Activated B cell treated with CpG ODN at 0.5 μM for 24 hours (primary cell): ENCODE measurements at regions not wholly inside any gene's neighbourhood (a gene's known extent, or its start where the extent isn't known, plus 50 kb on each side); places are given as distances from the start of the nearest gene placed in this dataset.

Experiments
- ATAC-seq: fragments of 200-7000 bp; cut with Tn5 transposase; one replicate; pipeline ENCODE4 v1.10.0; 2021; ENCODE audit warnings: low read depth, mild to moderate bottlenecking, moderate library complexity
- CTCF ChIA-PET: fragments of 350-600 bp; sonication (Branson Sonifier 250); formaldehyde crosslinking; loops from one replicate; lab custom pipeline; 2021; ENCODE audit warnings: antibody characterized with exemption; lab: Charles Lee
- POLR2A ChIA-PET: fragments of 350-600 bp; sonication (Branson Sonifier 250); formaldehyde crosslinking; loops from one replicate; lab custom pipeline; 2021; ENCODE audit warnings: antibody characterized with exemption; lab: Charles Lee
- DNase-seq: peaks from one replicate; pipeline ENCODE4 v3.0.0; 2022
- H3K27ac Mint-ChIP-seq: one replicate; pipeline ENCODE4 v1.8.0; 2020; ENCODE audit warnings: mixed read lengths
- H3K27me3 Mint-ChIP-seq: one replicate; pipeline ENCODE4 v1.8.0; 2021; ENCODE audit warnings: mixed read lengths
- H3K36me3 Mint-ChIP-seq: one replicate; pipeline ENCODE4 v1.8.0; 2021; ENCODE audit warnings: low read depth, mixed read lengths
- H3K4me1 Mint-ChIP-seq: one replicate; pipeline ENCODE4 v1.8.0; 2021; ENCODE audit warnings: mixed read lengths
- H3K4me3 Mint-ChIP-seq: one replicate; pipeline ENCODE4 v1.8.0; 2020; ENCODE audit warnings: mild to moderate bottlenecking, mixed read lengths
- H3K9me3 Mint-ChIP-seq: one replicate; pipeline ENCODE4 v1.8.0; 2020; ENCODE audit warnings: mixed read lengths
- CTCF ChIP-seq: fragments of 200-600 bp; IDR thresholded peaks from one replicate; pipeline ENCODE4 v1.8.0; 2022; ENCODE audit warnings: antibody characterized with exemption, mild to moderate bottlenecking
- intact Hi-C: fragments of 100-400 bp; cut with micrococcal nuclease; formaldehyde crosslinking; loops from one replicate; pipeline ENCODE4 v1.15.1; 2024

- ChIA-PET POLR2A (no interaction called here), CTCF (no interaction called here)
- H3K27ac Mint-ChIP-seq, result no peak overlapping the region
- H3K27me3 Mint-ChIP-seq, result peaks cover 6% of the 10 kb centered on the region
- H3K9me3 Mint-ChIP-seq, result peaks cover 8% of the 10 kb centered on the region
- no peaks in the 10 kb centered on the region for H3K36me3 Mint-ChIP-seq
- DNase-seq (no peak), ATAC-seq (no peak)
- intact Hi-C loops, result no loop called here
- H3K4me3 Mint-ChIP-seq, result no peak overlapping the region
- no peaks in the 10 kb centered on the region for H3K4me1 Mint-ChIP-seq
- TF ChIP-seq CTCF, result no peak
Observed at GRCh38 chr5:71953866-71954265, 153.4 kb upstream of the MAP1B start.

GRCh38 chr5:71954329-71954728 lies 152.9 kb upstream of the MAP1B start:
- H3K27ac Mint-ChIP-seq, result no peak overlapping the region
- no peak for TF ChIP-seq CTCF
- no peak for ATAC-seq
- POLR2A ChIA-PET, result no interaction called here
- peaks cover 6% of the 10 kb centered on the region for H3K27me3 Mint-ChIP-seq
- intact Hi-C loops, result no loop called here
- no peaks in the 10 kb centered on the region for H3K4me1 Mint-ChIP-seq
- no peak for DNase-seq
- CTCF ChIA-PET, result no interaction called here
- H3K36me3 Mint-ChIP-seq, result no peaks in the 10 kb centered on the region
- peaks cover 8% of the 10 kb centered on the region for H3K9me3 Mint-ChIP-seq
- no peak overlapping the region for H3K4me3 Mint-ChIP-seq

- peaks cover 8% of the 10 kb centered on the region for H3K9me3 Mint-ChIP-seq
- POLR2A ChIA-PET, result no interaction called here
- no peak overlapping the region for H3K27ac Mint-ChIP-seq
- DNase-seq, result no peak
- no peaks in the 10 kb centered on the region for H3K4me1 Mint-ChIP-seq
- no peaks in the 10 kb centered on the region for H3K36me3 Mint-ChIP-seq
- peaks cover 6% of the 10 kb centered on the region for H3K27me3 Mint-ChIP-seq
- ATAC-seq, result no peak
- CTCF ChIA-PET, result no interaction called here
- TF ChIP-seq CTCF, result no peak
- H3K4me3 Mint-ChIP-seq, result no peak overlapping the region
- intact Hi-C loops, result no loop called here
Observed at GRCh38 chr5:71955723-71956122, 151.6 kb upstream of the MAP1B start.

GRCh38 chr5:71957292-71957898 lies 149.9 kb upstream of the MAP1B start:
- no peak overlapping the region for H3K27ac Mint-ChIP-seq
- intact Hi-C loops, result no loop called here
- H3K4me1 Mint-ChIP-seq, result no peaks in the 10 kb centered on the region
- H3K27me3 Mint-ChIP-seq, result peaks cover 6% of the 10 kb centered on the region
- H3K36me3 Mint-ChIP-seq, result no peaks in the 10 kb centered on the region
- POLR2A ChIA-PET, result no interaction called here
- CTCF ChIA-PET, result no interaction called here
- H3K9me3 Mint-ChIP-seq, result no peaks in the 10 kb centered on the region
- DNase-seq (no peak), ATAC-seq (no peak)
- H3K4me3 Mint-ChIP-seq, result no peak overlapping the region
- no peak for TF ChIP-seq CTCF

- Mint-ChIP-seq H3K9me3 (no peaks in the 10 kb centered on the region), H3K27ac (no peak overlapping the region), H3K27me3 (no peaks in the 10 kb centered on the region), H3K4me1 (no peaks in the 10 kb centered on the region), H3K36me3 (no peaks in the 10 kb centered on the region), H3K4me3 (no peak overlapping the region)
- ChIA-PET POLR2A (no interaction called here), CTCF (no interaction called here)
- intact Hi-C loops, result no loop called here
- DNase-seq (no peak), ATAC-seq (no peak)
- TF ChIP-seq CTCF, result no peak
Observed at GRCh38 chr5:71960195-71960594, 147.1 kb upstream of the MAP1B start.
